HG03432 (cell line): ENCODE measurements at regions not wholly inside any gene's neighbourhood (a gene's known extent, or its start where the extent isn't known, plus 50 kb on each side); places are given as distances from the start of the nearest gene placed in this dataset.

Experiments
- ATAC-seq: cut with Tn5 transposase; IDR thresholded peaks from one replicate; pipeline ENCODE4 v1.9.1; 2021; ENCODE audit warnings: mild to moderate bottlenecking, moderate library complexity; ENCODE audit not compliant: unreplicated experiment

DNA sequence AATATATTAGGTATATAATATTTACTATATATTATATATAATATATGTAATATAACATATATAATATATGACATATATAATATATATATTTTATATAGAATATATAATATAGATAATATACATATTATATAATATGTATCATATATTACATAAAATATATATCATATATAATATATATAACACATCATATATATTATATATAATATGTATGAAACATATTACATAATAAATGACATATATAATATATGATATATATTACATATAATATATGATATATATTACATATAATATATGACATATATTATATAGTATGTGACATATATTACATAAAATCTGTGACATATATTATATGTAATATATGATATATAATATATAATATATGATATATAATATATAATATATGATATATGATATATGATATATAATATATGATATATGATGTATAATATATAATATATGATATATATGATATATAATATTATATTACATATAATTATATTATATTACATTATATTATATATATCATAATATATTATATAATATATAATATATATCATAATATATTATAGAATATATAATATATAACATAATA, 119.5 kb upstream of the RIMBP3 start:
- ATAC-seq: no peak

DNA sequence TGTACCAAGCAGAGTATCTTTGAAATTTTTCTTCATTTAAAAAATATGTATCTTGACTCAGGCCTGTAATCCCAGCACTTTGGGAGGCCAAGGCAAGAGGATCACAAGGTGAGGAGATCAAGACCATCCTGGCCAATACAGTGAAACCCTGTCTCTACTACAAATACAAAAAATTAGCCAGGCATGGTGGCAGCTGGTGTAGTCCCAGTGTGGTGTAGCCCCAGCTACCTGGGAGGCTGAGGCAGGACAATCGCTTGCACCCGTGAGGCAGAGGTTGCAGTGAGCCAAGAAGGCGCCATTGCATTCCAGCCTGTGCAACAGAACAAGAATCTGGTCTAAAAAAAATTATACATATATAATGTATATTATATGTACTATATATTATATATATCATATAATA, 118.7 kb upstream of the RIMBP3 start:
- peak; percentile 92 for ATAC-seq
